Astrocyte (in vitro differentiated cells and primary cell): ENCODE measurements at regions not wholly inside any gene's neighbourhood (a gene's known extent, or its start where the extent isn't known, plus 50 kb on each side); places are given as distances from the start of the nearest gene placed in this dataset.

Experiments
- EZH2 ChIP-seq: IDR thresholded peaks from 2 replicates; pipeline ENCODE4 v1.6.1; 2012; ENCODE audit warnings: mild to moderate bottlenecking, low read length, inconsistent platforms; ENCODE audit not compliant: insufficient read depth
- TF ChIP-seq, protein P1 (sequence below): IDR thresholded peaks from 2 replicates; pipeline ENCODE4 v1.5.1; 2011; ENCODE audit warnings: low read depth, mild to moderate bottlenecking, inconsistent platforms, low read length, moderate library complexity; ENCODE audit not compliant: insufficient read depth

GRCh38 chr4:23999714-24000469, 110.0 kb upstream of the PPARGC1A start:
- TF ChIP-seq EZH2 = no peak
- TF ChIP-seq, protein P1, sequence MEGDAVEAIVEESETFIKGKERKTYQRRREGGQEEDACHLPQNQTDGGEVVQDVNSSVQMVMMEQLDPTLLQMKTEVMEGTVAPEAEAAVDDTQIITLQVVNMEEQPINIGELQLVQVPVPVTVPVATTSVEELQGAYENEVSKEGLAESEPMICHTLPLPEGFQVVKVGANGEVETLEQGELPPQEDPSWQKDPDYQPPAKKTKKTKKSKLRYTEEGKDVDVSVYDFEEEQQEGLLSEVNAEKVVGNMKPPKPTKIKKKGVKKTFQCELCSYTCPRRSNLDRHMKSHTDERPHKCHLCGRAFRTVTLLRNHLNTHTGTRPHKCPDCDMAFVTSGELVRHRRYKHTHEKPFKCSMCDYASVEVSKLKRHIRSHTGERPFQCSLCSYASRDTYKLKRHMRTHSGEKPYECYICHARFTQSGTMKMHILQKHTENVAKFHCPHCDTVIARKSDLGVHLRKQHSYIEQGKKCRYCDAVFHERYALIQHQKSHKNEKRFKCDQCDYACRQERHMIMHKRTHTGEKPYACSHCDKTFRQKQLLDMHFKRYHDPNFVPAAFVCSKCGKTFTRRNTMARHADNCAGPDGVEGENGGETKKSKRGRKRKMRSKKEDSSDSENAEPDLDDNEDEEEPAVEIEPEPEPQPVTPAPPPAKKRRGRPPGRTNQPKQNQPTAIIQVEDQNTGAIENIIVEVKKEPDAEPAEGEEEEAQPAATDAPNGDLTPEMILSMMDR = no peak
